AG20443 (cell line): ENCODE measurements at regions not wholly inside any gene's neighbourhood (a gene's known extent, or its start where the extent isn't known, plus 50 kb on each side); places are given as distances from the start of the nearest gene placed in this dataset.

Source experiments
- DNase-seq: peaks from one replicate; pipeline ENCODE4 v3.0.0; 2012; ENCODE audit warnings: low spot score, mixed read lengths

DNA sequence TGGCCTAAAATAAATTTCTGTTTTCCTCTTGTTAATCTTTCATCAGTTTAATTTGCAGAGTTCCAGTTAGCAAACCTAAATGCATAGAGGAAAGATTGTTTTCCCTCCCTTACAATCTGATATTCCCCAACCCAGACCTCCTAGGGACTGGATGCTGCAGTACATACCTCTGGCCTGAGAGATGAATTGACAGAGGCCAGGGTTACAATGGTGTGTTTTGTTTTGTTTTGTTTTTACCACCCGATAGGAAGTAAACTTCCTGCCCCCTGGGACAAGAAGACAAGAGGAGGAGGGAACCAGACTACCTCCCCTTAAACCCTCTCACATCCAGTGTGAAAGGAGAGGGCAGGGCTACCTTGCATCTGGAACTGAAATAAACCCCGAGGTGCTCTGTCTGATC, 319.0 kb downstream of the LRFN2 start:
- no peak for DNase-seq

DNA sequence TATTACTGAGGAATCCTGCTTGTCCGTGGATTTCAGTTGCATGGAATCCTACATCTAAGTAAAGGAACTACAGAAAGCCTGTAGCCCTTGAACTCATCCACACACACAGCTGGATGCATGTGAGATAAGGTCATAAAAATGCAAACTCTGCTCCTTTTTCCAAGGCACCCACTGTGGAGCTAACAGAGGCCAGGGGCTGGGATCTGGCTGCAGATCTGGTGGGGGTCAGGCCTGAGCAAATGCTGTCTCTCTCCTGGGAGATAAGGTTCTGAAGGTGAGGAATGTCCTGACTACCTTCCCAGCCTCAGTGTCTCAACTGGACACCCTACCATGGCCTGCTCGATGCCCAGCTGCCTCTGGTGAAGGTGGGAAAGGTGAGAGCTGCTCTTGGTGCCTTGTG, 321.5 kb downstream of the LRFN2 start:
- DNase-seq, result no peak

DNA sequence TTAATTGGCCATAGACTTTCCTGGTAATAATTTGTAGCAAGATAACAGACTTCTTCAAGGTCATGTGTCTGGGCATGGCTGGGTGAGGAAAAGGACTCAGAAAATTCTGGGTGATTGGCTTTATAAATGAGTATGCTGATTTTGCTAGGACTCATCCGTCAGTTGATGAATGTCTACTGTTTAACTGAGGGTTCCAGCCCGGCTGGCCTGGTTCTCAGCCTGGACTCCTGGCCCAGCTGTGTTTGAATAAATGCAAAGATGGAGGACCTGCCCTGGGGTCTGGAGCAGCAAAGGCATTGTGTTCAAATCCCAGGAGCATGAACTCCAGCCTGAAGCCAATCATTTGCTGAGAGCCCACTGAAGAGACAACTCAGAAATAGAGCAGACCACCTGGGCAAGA, 323.2 kb downstream of the LRFN2 start:
- no peak for DNase-seq

DNA sequence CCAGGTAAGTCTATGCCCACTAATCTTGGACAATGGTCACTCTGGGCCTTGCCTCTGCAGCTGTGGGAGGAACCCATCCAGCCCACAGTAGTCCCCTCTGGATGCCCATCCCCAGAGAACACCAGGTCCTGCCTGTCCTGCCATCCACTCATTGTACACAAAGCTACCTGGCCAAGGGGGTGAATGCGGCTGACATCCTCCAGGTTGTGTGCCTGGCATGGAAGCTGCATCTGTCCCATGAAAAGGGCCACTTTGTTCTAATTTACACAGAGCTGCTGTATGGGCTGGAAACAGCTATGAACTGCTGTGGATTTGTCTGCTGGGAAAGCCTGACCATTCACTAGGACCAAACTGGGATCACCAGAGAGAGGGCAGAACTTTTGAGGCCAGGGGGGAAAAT, 324.8 kb downstream of the LRFN2 start:
- DNase-seq, result no peak

DNA sequence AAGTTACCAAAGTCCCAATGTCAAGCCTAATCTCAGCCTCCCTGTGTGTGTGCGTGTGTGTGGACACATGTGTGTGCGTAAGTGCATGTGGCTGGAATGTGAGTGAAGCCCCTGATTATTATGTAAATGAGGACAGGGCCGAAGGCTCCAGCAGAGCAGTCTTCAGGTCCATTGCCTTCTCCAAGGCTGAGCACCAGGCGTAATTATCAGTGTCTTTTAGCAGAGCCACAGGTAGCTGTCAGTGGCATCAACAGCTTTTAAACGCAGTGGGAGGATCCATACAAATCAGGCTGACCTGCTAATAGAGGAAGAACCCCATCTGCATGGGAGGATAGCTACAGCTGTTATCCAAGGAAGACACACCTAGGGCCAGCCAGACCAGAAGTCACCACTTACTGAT, 324.3 kb upstream of the MOCS1 start:
- DNase-seq, result no peak

DNA sequence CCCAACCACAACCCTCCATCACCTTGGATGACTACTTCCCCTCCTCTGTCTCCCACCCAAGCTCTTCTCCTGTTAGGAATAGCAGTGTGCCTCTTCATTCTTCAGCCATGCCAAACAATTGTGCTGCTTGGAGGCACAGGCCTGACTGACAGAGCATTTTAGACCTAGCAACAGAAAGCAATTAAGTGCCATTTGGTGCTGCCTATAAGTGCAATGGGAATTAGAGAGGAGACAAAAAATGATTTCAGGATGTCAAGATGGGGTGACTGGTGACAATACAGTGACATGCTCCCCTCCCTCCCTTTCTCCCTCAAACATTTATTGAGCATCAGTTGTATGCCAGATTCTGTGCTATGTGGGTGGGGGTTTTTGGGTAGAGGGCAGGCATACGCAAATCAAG, 322.6 kb upstream of the MOCS1 start:
- DNase-seq, result no peak

DNA sequence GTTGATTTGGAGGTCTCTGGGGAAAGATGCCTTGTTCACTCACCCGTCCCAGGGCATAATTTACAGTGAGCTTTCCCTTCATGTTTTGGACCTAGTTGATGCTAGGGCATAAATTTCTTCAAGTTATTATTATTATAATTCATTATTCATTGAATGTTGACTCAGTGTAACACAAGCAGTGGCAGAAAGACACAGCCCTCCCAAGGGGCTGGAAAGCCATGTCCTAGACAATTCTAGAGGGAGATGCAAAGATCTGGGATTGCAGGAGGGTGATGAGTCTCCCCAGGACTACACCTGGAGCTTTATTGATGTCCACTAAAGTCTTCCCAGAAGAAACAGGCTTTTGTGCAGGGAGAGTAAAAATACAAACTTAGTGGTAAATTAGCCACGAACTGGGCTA, 322.0 kb upstream of the MOCS1 start:
- no peak for DNase-seq

DNA sequence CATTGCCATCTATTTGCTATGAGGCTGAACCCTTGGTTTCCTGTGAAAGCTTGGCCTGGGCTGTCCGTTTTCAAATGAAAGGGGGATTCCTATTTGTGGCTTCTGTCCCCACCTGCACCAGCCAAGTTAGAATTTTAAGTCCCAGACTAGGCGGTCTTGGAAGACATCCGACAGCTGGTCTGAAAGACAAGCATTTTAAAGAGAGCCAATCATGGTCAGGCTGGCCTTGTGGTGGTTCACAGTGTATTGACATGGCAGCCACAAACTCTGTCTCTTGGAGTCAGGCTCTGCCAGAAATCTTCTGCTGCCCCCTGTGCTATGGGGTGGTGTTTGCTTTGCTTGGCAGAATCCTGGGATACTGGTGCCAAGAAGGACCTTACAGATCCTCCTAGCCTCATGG, 319.2 kb upstream of the MOCS1 start:
- no peak for DNase-seq

DNA sequence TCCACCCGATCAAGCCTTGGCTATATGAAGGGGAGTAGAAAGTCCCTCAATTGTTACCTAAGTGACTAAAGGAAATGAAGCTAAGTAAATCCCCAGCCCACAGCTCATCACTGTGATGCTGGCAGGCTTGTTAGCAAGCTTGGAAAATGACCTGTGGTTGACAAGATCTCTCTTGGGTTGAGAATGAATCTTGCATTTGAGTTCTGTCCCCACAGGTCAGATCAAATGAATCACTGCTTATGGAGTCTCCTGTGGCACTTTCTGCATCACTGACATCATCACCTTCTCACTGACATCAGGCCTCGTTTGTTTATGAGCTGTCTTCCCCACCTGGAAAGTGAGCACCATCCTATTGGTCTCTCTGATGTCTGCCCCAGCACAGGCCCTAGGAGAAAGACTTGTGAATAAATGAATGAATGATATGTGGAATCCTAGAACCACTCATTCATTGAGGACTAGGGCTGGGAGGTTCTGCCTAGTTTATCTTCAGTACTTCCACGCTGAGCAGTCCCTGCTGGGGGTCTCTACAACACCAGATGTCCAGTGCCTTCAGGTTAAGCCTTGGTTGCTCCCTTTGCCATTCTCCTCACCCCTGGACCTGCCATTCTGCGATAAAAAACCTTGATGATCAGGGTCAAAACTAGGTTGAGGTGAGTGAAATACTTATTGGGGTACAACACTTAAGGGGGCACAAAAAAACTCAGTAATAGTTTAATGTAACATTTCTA, 318.4 kb upstream of the MOCS1 start:
- no peak for DNase-seq

DNA sequence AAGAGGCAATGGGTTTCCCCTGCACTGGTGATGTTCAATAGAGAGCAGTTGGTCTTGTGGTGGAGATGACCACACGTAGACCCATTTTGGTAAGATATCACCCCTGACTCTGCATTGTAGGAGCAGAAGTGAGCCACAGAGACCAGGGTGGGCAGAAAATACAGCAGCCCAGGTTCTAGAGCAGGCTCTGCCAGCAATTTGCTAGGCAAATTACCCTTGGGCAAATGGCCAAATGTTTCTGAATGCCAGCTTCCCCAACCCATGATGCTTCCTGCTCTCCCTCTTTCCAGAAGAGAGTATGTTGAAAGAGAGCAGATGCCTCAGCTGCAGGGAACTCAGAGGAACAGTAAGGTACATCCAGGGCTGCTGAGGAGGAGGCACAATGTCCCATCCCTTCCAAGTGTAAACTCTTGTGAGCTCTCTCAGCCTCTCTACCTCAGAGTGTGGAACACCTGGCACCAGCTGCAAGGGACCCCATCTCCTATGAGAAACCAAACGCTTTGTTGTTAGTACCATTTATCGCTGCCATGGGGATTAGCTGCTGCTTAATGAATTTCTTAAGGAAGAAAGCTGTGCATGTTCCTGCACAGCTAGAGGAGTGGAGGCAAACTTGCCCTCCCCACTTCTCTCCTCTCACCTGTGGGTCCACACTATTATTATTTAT, 317.5 kb upstream of the MOCS1 start:
- DNase-seq, result no peak

DNA sequence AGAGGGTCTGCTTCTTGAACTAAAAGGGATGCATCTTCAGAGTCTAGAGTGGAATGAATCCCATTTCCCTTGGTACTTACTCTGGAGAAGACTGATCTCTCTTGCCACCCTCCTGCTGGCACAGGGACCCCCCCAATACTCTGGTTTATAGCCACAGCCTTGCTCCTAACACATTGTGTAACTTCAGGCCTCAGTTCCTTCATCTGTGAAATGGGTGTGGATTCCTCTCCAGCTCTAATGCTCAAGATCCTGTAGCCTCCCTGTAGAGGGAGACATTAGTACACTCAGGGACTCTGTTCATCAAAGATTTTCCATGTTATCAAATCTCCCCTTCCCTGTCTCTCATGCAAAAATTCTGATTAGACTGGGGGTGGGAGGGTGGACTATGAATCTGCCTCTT, 315.7 kb upstream of the MOCS1 start:
- DNase-seq, result no peak

DNA sequence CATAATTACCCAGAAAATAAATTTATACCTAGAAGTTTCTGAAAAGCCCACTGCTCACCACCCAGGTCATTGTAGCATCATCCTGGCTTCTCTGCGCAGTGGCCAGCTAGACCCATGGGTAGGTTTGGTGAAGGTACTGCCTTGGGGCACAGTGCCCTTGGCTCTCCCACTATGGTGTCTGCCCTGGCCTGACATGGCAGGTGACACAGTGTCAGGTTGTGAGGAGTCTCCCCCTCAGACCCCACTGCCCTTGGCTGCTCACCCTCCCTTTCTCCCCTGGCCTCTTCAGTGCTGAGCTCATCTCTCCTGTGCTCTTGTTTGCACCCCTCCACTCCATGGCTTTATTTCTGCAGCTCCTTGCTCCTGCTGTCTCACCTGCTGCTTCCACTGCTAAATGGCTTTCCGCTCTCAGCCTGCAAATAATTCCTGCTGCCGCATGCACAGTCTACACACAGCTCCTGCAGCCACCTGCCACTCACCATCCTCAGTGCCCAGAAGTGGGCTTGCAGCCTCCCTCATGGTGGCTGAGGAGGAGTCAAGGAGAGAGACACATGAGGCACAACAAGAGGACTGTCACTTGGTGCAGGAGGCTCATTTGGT, 313.4 kb upstream of the MOCS1 start:
- no peak for DNase-seq

DNA sequence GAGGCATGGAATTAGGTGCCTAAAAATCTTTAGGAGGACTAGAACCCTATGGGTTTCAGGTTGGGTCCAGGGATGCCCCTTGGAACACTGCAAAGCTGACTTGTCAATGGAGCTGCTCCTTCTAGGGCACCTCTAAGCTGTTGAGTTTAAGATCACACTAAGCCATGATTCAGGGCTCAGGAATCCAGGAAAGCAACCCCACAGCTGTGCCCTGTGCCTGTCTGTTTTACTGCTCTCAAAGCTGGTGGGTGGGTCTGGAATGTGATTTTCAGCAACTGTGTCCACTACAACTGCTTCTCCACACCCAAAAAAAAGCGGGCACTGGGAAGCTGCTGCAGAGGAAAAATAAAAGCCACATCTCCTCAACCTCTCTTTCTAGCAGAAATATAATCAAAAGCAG, 310.4 kb upstream of the MOCS1 start:
- no peak for DNase-seq

DNA sequence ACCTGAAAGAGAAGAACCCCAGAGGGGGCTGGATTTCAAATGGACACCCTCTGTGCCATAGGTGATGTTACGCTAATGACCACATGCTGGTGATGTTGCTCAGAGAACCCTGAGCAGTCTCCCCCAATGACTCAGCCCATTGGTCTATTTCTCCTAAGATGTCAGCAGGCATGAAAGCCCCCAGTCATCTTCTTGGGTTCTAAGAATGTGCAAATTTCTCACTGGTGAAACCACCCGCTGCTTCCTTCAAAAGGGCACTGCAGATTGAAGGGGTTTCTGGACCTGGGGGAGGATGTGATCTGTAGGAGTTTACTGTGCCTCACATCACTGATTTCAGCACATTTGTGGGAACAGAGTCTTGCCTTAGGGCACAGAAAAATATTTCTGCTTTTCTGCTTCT, 298.4 kb upstream of the MOCS1 start:
- DNase-seq, result no peak

DNA sequence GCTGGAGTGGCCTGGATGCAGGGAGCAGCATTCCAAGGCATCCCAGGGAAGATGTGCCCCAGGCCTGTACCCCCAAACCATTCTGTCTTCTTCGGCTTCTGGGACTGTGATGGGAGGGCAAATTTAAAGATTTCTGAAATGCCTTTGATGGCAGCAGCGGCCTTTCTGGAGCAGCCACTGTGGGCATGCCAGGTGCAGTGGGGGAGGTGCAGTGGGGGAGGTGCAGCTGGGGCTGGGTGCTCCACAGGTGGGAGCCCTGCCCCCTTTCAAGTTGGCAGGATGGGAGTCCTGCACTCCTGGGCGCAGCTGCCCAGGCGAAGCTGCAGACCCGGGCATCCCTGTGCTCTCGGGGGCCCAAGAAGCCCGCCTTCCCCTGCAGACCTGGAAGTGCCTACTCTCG, 293.5 kb upstream of the MOCS1 start:
- no peak for DNase-seq

DNA sequence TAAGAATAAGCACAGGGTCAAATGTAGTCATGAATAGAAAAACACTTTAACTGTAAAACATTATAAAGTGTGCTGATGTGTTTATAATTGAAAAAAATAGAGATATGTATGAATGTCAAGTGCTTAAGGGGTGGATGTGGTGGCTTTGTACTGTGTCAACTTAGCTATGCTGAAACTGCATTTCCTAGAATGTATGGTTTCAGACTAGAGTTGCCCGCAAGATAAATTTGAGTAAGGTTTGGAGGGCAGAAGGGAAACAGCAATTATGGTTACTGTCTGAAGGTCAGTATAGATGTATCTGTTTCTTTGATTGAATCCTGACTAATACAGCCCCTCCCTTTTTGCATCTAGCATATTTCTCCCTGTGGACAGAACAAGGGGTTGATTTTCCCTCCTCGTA, 288.1 kb upstream of the MOCS1 start:
- no peak for DNase-seq

DNA sequence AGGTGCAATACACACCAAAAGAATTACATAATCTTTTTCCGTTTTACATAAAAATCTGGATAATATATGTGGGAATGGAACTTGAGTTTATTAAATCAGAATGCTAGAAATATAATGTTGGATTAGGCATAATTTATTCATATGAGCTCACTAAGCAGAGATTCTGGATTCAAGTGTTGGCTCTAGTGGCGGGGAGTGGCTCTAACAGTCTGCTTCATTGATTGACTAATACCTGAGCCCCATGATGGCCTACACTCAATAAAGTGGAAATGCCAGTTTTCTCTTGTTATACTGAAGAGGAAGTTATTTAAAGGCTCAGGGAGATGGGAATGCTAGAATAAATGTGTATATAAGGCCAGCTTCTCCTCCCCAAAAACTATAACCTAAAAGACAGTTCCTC, 285.5 kb upstream of the MOCS1 start:
- DNase-seq, result no peak

DNA sequence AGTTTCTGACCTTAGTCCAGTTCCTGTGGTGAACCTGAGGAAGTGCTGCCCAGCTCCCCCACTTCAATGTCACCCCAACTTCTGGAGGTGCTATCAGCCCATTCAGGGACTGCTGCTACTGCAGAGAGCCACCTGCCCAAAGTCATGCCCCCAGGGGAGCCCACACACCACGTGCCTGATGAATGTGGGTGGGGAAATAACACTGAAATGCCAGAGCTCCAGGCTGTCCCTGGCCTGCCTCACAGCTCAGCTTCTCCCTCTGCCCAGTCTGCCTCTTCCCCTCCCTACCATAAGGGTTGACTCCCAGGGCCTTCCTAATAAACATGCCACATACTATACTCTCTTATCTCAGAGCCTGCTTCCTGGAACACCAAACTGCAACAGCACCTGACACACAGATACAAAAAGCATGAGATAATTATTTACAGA, 276.4 kb upstream of the MOCS1 start:
- DNase-seq, result no peak

DNA sequence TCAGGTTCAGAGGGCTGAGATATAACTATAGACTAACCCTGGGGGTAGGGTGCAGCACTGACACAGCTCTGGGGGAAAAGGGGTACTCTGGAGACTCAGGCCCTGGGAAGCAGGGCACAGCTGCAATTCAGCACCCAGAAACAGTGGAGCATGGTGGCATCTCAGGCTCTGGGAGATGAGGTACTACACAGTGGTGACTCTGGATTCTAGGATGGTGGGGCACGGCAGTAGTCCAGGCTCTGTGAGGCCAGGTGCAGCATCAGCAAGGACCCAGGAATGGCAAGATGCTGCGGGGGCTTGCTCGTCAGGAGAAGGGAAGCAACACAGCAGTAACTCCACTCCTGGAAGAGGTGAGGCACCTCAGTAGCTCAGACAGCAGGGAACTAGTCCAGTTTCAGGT, 271.5 kb upstream of the MOCS1 start:
- DNase-seq, result no peak

DNA sequence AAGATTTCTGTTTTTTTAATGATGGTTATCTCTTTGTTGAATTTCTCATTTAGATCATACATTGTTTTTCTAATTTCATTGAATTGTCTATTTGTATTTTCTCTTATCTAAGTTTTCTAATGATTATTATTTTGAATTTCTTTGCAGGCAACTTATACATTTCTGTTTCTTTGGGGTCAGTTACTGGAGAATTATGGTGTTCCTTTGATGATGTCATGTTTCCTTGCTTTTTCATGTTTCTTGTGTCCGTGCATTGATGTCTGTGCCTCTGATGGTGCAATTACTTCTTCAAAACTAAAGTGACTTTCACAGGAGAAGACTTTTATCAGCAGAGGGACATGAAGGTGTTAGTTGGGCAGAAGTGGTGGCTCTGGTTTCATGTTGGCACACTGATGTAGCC, 270.7 kb upstream of the MOCS1 start:
- no peak for DNase-seq

DNA sequence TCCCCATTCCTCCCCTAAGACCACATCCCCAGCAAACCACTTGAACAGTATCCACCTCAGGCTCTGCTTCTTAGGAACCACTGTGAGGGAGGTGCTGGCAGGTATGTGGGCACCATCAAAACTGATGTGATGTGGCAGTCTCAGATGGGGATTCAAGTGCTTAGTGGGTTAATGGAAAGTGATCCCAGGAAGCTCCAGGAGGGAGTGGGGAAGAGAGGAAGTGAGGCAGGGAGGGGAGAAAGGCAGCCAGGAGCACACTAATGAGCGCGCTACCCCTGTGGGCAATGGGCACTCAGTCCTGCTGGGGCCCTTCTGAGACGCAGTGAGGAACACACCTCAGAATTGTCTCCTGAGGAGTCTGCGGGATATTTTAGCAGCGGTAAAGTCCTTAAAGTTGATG, 263.1 kb upstream of the MOCS1 start:
- no peak for DNase-seq

DNA sequence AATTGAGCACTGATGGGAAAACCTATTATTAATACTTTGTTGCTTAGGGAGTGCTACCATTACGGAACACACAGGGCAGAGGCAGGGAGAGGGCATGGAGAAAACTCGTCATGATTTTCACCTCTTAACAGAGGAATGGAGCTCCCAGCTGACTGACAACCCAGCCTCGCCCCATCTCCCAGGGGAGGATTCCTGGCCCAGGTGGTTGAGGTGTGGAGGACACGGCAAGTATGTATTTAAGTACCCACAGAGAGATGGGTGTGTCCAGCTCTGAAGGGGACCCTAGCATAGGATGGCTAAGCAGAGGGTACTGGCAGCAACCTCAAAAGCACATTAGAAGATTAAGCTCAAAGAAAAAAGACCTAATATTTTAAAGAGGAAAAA, 261.9 kb upstream of the MOCS1 start:
- DNase-seq, result no peak

DNA sequence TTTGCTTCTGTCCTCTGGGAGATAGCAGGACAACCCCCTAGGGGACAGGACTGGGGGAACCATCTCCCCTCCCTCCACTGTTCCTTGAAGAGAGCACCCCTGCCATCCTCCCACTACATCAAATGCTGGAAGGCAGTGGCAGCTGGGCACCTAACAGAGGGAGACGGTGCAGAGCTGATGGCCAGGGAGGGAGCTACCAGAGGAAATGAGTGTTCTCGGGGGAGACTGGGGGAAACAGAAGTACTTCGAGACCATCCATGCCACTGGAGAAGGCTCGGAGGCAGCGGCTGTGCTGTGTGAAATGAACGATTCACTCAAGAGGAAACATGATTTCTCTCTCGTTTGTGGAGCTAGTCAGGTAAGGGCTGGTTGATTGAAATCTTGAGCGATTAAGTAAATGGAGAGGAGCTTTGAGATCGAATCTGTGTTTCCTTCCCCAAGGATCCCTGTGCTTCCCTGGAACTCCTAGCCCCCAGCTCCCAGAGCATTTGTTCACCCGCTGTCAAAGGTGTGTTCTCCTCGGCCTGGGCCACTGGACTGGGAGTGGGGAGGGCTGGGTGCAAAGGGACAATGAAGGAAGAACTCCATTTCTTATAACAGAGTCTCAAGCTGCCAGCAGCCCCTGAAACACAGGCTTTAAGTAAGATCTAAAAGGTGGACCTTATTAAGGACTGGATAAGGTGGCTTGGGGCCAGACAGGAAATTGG, 261.3 kb upstream of the MOCS1 start:
- DNase-seq, result no peak
